HepG2 (cell line): ENCODE measurements at regions not wholly inside any gene's neighbourhood (a gene's known extent, or its start where the extent isn't known, plus 50 kb on each side); places are given as distances from the start of the nearest gene placed in this dataset.

ENCODE experiments used
- CC2D1A ChIP-seq: sonication (generic); formaldehyde crosslinking; IDR thresholded peaks from 2 replicates; pipeline ENCODE4 v1.8.1; 2023; ENCODE audit warnings: mild to moderate bottlenecking, missing genetic modification reagents
- FIP1L1 ChIP-seq: fragments of 200-400 bp; formaldehyde crosslinking; IDR thresholded peaks from 2 replicates; pipeline ENCODE4 v1.6.1; 2018; ENCODE audit warnings: low read depth, mild to moderate bottlenecking, low read length, moderate library complexity, borderline replicate concordance; ENCODE audit not compliant: insufficient read depth
- FOXK1 ChIP-seq: sonication (generic); formaldehyde crosslinking; IDR thresholded peaks from 2 replicates; pipeline ENCODE4 v1.4.0; 2020; ENCODE audit warnings: low read depth, missing genetic modification reagents, borderline replicate concordance
- NFKBIZ ChIP-seq: IDR thresholded peaks from 2 replicates; pipeline ENCODE4 v1.6.1; 2018; ENCODE audit warnings: missing genetic modification reagents, missing compliant biosample characterization
- NR3C1 ChIP-seq: sonication (generic); formaldehyde crosslinking; IDR thresholded peaks from 2 replicates; pipeline ENCODE4 v1.4.0; 2020; ENCODE audit warnings: missing genetic modification reagents
- PCBP2 ChIP-seq: fragments of 200-400 bp; formaldehyde crosslinking; optimal IDR thresholded peaks from 2 replicates; pipeline ENCODE3; 2018; ENCODE audit warnings: low read length, low read depth; ENCODE audit not compliant: poor library complexity, severe bottlenecking
- XBP1 ChIP-seq: sonication (generic); formaldehyde crosslinking; IDR thresholded peaks from 2 replicates; pipeline ENCODE4 v1.5.0; 2020; ENCODE audit warnings: missing genetic modification reagents
- ZFP41 ChIP-seq: sonication (generic); formaldehyde crosslinking; IDR thresholded peaks from 2 replicates; pipeline ENCODE4 v1.4.0; 2020; ENCODE audit warnings: mild to moderate bottlenecking, missing genetic modification reagents, borderline replicate concordance
- ZNF350 ChIP-seq: sonication (generic); formaldehyde crosslinking; IDR thresholded peaks from 2 replicates; pipeline ENCODE4 v1.4.0; 2020; ENCODE audit warnings: mild to moderate bottlenecking, low read depth, missing genetic modification reagents, borderline replicate concordance
- ZNF772 ChIP-seq: sonication (generic); formaldehyde crosslinking; IDR thresholded peaks from 2 replicates; pipeline ENCODE4 v1.5.0; 2020; ENCODE audit warnings: mild to moderate bottlenecking, missing genetic modification reagents
- ZNF878 ChIP-seq: sonication (generic); formaldehyde crosslinking; IDR thresholded peaks from 2 replicates; pipeline ENCODE4 v1.8.1; 2023; ENCODE audit warnings: mild to moderate bottlenecking, missing genetic modification reagents, moderate library complexity
- TF ChIP-seq, protein P1 (sequence below): sonication (generic); formaldehyde crosslinking; IDR thresholded peaks from 2 replicates; pipeline ENCODE4 v1.5.0; 2020; ENCODE audit warnings: mild to moderate bottlenecking, missing genetic modification reagents, borderline replicate concordance
- TF ChIP-seq, protein P2 (sequence below): sonication (generic); formaldehyde crosslinking; IDR thresholded peaks from 2 replicates; pipeline ENCODE4 v1.5.1; 2020; ENCODE audit warnings: mild to moderate bottlenecking, moderate library complexity, missing genetic modification reagents
- TF ChIP-seq, protein P3 (sequence below): sonication (generic); formaldehyde crosslinking; IDR thresholded peaks from 2 replicates; pipeline ENCODE4 v1.4.0; 2020; ENCODE audit warnings: missing genetic modification reagents
- TF ChIP-seq, protein P4 (sequence below): sonication (generic); formaldehyde crosslinking; IDR thresholded peaks from 2 replicates; pipeline ENCODE4 v1.4.0; 2020; ENCODE audit warnings: missing genetic modification reagents
- TF ChIP-seq, protein P5 (sequence below): sonication (generic); formaldehyde crosslinking; IDR thresholded peaks from 2 replicates; pipeline ENCODE4 v1.5.0; 2020; ENCODE audit warnings: missing genetic modification reagents

DNA sequence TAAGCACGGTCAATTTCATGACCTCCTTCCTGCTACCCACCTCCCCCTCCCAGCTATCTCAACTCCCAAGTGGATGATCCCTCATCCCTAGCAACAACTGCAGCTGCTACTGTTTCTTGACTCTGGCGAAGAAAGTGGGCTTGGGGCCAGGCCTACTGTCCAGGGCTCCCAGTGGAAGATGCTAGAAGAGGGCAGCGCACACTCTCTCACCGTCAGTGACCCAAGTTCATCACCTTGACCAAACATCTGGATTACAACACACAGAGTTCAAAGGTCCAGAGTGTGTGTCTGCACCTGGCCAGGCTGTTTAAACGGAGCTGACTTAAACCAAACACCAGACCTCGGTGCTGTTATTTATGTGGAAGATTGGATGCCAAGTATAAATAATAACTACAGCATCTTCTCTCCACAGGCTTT lies 385.6 kb downstream of the SHQ1 start (continued):
- TF ChIP-seq ZNF350 (CRISPR knock-in tag) (0 out of 2 replicates have a peak, but pooled peaks have one; percentile 39), XBP1 (no peak), NR3C1 (CRISPR knock-in tag) (no peak), CC2D1A (CRISPR knock-in tag) (no peak), FOXK1 (CRISPR knock-in tag) (peak; percentile 73; the same call in 1 of the 2 replicates), ZFP41 (CRISPR knock-in tag) (no peak), ZNF878 (CRISPR knock-in tag) (no peak; the same call in 1 of the 2 replicates), FIP1L1 (no peak), NFKBIZ (CRISPR knock-in tag) (peak; percentile 76; the same call in 1 of the 2 replicates), PCBP2 (no peak), ZNF772 (CRISPR knock-in tag) (no peak)
- TF ChIP-seq, protein P1, sequence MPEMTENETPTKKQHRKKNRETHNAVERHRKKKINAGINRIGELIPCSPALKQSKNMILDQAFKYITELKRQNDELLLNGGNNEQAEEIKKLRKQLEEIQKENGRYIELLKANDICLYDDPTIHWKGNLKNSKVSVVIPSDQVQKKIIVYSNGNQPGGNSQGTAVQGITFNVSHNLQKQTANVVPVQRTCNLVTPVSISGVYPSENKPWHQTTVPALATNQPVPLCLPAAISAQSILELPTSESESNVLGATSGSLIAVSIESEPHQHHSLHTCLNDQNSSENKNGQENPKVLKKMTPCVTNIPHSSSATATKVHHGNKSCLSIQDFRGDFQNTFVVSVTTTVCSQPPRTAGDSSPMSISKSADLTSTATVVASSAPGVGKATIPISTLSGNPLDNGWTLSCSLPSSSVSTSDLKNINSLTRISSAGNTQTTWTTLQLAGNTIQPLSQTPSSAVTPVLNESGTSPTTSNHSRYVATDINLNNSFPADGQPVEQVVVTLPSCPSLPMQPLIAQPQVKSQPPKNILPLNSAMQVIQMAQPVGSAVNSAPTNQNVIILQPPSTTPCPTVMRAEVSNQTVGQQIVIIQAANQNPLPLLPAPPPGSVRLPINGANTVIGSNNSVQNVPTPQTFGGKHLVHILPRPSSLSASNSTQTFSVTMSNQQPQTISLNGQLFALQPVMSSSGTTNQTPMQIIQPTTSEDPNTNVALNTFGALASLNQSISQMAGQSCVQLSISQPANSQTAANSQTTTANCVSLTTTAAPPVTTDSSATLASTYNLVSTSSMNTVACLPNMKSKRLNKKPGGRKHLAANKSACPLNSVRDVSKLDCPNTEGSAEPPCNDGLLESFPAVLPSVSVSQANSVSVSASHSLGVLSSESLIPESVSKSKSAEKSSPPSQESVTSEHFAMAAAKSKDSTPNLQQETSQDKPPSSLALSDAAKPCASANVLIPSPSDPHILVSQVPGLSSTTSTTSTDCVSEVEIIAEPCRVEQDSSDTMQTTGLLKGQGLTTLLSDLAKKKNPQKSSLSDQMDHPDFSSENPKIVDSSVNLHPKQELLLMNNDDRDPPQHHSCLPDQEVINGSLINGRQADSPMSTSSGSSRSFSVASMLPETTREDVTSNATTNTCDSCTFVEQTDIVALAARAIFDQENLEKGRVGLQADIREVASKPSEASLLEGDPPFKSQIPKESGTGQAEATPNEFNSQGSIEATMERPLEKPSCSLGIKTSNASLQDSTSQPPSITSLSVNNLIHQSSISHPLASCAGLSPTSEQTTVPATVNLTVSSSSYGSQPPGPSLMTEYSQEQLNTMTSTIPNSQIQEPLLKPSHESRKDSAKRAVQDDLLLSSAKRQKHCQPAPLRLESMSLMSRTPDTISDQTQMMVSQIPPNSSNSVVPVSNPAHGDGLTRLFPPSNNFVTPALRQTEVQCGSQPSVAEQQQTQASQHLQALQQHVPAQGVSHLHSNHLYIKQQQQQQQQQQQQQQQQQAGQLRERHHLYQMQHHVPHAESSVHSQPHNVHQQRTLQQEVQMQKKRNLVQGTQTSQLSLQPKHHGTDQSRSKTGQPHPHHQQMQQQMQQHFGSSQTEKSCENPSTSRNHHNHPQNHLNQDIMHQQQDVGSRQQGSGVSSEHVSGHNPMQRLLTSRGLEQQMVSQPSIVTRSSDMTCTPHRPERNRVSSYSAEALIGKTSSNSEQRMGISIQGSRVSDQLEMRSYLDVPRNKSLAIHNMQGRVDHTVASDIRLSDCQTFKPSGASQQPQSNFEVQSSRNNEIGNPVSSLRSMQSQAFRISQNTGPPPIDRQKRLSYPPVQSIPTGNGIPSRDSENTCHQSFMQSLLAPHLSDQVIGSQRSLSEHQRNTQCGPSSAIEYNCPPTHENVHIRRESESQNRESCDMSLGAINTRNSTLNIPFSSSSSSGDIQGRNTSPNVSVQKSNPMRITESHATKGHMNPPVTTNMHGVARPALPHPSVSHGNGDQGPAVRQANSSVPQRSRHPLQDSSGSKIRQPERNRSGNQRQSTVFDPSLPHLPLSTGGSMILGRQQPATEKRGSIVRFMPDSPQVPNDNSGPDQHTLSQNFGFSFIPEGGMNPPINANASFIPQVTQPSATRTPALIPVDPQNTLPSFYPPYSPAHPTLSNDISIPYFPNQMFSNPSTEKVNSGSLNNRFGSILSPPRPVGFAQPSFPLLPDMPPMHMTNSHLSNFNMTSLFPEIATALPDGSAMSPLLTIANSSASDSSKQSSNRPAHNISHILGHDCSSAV (CRISPR knock-in tag): no peak
- TF ChIP-seq, protein P2, sequence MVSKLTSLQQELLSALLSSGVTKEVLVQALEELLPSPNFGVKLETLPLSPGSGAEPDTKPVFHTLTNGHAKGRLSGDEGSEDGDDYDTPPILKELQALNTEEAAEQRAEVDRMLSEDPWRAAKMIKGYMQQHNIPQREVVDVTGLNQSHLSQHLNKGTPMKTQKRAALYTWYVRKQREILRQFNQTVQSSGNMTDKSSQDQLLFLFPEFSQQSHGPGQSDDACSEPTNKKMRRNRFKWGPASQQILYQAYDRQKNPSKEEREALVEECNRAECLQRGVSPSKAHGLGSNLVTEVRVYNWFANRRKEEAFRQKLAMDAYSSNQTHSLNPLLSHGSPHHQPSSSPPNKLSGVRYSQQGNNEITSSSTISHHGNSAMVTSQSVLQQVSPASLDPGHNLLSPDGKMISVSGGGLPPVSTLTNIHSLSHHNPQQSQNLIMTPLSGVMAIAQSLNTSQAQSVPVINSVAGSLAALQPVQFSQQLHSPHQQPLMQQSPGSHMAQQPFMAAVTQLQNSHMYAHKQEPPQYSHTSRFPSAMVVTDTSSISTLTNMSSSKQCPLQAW: no peak
- TF ChIP-seq, protein P3, sequence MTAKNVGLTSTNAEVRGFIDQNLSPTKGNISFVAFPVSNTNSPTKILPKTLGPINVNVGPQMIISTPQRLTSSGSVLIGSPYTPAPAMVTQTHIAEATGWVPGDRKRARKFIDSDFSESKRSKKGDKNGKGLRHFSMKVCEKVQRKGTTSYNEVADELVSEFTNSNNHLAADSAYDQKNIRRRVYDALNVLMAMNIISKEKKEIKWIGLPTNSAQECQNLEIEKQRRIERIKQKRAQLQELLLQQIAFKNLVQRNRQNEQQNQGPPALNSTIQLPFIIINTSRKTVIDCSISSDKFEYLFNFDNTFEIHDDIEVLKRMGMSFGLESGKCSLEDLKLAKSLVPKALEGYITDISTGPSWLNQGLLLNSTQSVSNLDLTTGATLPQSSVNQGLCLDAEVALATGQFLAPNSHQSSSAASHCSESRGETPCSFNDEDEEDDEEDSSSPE: peak; percentile 45; the same call in 1 of the 2 replicates
- TF ChIP-seq, protein P4, sequence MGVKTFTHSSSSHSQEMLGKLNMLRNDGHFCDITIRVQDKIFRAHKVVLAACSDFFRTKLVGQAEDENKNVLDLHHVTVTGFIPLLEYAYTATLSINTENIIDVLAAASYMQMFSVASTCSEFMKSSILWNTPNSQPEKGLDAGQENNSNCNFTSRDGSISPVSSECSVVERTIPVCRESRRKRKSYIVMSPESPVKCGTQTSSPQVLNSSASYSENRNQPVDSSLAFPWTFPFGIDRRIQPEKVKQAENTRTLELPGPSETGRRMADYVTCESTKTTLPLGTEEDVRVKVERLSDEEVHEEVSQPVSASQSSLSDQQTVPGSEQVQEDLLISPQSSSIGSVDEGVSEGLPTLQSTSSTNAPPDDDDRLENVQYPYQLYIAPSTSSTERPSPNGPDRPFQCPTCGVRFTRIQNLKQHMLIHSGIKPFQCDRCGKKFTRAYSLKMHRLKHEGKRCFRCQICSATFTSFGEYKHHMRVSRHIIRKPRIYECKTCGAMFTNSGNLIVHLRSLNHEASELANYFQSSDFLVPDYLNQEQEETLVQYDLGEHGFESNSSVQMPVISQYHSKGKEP (CRISPR knock-in tag): no peak
- TF ChIP-seq, protein P5, sequence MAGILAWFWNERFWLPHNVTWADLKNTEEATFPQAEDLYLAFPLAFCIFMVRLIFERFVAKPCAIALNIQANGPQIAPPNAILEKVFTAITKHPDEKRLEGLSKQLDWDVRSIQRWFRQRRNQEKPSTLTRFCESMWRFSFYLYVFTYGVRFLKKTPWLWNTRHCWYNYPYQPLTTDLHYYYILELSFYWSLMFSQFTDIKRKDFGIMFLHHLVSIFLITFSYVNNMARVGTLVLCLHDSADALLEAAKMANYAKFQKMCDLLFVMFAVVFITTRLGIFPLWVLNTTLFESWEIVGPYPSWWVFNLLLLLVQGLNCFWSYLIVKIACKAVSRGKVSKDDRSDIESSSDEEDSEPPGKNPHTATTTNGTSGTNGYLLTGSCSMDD (CRISPR knock-in tag): no peak
